ENCODE measurements at regions not wholly inside any gene's neighbourhood (a gene's known extent, or its start where the extent isn't known, plus 50 kb on each side); places are given as distances from the start of the nearest gene placed in this dataset.

DNA sequence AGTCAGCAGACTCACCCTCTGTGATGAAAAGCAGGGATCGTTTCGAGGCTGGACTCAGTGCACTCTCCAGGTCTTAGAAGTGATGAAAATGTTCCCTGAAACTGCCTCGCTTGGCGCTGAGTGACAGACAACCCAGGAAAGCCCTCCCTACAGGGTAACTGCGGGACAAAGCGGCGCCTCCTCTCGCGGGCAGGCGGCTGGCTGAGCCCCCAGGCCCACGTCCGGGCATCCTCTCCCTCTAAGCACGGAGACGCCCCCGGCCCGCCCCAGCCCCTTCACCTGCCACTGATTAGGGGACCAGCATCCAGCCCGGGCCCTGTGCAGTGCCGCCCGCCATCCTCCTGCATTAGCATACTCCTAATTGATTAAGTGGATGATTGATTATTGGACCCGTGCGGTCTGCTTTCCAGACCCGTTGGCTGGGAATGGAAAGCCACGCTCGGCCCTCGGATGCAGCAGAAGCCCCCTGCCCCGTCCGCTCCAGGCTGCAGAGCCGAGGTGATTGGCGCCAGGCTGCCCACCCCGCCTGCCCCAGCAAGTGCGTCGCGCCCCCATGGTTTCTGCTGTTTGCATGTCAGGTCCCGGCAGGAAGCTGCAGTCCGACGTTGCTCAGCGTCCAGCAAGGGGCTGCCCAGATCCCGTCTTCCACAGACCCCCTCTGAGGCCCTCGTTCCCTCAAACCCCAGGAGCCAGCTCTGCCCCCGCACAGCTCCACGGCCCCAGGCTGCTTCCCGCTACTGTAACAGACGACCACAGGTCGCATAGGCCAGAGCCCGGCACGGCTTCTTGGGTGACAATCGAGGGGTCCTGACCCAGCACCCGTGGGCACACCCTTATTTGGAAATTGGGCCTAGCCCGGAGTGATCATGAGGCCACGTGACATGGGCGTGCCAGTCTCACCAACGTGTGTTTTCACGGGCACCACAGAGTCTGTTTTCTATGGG is 131.6 kb downstream of the DLL1 start:
- no peak overlapping the region for H3K27ac ChIP-seq (ENCODE audit: low read depth, low read length)
- no peak overlapping the region for H3K4me3 ChIP-seq (ENCODE audit: low read length)
- no peaks in the 10 kb centered on the region for H3K27me3 ChIP-seq (ENCODE audit: control insufficient read depth, insufficient read depth, low read length)
- H3K4me1 ChIP-seq (ENCODE audit: control insufficient read depth, insufficient read depth, low read length): no peaks in the 10 kb centered on the region
- no peaks in the 10 kb centered on the region for H3K36me3 ChIP-seq (ENCODE audit: control insufficient read depth, insufficient read depth, low read length)
- H3K9ac ChIP-seq (ENCODE audit: low read length): no peak overlapping the region

DNA sequence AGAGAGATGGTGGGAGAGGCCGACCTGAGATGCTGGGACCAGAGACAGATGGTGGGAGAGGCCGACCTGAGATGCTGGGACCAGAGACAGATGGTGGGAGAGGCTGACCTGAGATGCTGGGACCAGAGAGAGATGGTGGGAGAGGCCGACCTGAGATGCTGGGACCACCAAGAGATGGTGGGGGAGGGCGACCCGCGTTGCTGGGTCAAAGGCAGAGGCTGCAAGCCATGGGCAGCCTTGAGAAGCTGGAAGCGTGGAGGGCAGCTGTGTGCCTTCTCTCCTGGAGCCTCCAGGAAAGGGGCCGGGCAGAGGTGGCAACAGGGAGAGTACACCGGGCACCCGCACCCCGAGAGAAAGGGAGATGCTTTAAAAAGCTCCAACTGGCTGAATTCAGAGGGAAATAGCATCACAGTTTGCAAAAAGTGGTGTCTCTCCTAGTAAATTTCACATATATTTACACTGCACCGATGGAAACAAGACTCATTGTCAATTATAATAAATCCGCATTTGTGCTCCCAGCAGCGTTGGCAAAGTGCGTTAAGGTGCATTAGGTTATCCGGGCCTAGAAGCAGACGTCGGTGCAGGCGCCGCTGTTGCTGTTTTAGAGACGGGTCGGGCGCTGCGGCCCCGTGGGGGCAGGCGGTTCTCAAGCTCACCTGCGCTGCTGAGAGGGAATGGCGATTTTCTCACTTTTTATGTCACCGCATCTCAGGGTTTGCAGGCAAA is 132.4 kb downstream of the DLL1 start:
- no peak overlapping the region for H3K9ac ChIP-seq (ENCODE audit: low read length)
- H3K36me3 ChIP-seq (ENCODE audit: control insufficient read depth, insufficient read depth, low read length): no peaks in the 10 kb centered on the region
- no peaks in the 10 kb centered on the region for H3K4me1 ChIP-seq (ENCODE audit: control insufficient read depth, insufficient read depth, low read length)
- no peak overlapping the region for H3K4me3 ChIP-seq (ENCODE audit: low read length)
- no peaks in the 10 kb centered on the region for H3K27me3 ChIP-seq (ENCODE audit: control insufficient read depth, insufficient read depth, low read length)
- H3K27ac ChIP-seq (ENCODE audit: low read depth, low read length): no peak overlapping the region

DNA sequence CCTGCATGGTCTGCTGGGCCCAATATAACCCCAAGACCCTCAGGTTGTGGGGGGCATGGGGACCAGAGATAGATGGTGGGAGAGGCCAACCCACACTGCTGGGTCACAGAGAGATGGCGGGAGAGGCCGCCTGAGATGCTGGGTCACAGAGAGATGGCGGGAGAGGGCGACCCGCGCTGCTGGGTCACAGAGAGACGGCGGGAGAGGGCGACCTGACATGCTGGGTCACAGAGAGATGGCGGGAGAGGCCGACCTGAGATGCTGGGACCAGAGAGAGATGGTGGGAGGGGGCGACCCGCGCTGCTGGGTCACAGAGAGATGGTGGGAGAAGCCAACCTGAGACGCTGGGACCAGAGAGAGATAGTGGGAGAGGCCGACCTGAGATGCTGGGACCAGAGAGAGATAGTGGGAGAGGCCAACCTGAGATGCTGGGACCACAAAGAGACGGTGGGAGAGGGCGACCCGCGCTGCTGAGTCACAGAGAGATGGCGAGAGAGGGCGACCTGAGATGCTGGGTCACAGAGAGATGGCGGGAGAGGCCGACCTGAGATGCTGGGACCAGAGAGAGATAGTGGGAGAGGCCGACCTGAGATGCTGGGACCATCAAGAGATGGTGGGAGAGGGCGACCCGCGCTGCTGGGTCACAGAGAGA is 133.2 kb downstream of the DLL1 start:
- H3K36me3 ChIP-seq (ENCODE audit: control insufficient read depth, insufficient read depth, low read length): no peaks in the 10 kb centered on the region
- no peak overlapping the region for H3K9ac ChIP-seq (ENCODE audit: low read length)
- H3K27ac ChIP-seq (ENCODE audit: low read depth, low read length): no peak overlapping the region
- H3K4me1 ChIP-seq (ENCODE audit: control insufficient read depth, insufficient read depth, low read length): no peaks in the 10 kb centered on the region
- H3K27me3 ChIP-seq (ENCODE audit: control insufficient read depth, insufficient read depth, low read length): no peaks in the 10 kb centered on the region
- H3K4me3 ChIP-seq (ENCODE audit: low read length): no peak overlapping the region

DNA sequence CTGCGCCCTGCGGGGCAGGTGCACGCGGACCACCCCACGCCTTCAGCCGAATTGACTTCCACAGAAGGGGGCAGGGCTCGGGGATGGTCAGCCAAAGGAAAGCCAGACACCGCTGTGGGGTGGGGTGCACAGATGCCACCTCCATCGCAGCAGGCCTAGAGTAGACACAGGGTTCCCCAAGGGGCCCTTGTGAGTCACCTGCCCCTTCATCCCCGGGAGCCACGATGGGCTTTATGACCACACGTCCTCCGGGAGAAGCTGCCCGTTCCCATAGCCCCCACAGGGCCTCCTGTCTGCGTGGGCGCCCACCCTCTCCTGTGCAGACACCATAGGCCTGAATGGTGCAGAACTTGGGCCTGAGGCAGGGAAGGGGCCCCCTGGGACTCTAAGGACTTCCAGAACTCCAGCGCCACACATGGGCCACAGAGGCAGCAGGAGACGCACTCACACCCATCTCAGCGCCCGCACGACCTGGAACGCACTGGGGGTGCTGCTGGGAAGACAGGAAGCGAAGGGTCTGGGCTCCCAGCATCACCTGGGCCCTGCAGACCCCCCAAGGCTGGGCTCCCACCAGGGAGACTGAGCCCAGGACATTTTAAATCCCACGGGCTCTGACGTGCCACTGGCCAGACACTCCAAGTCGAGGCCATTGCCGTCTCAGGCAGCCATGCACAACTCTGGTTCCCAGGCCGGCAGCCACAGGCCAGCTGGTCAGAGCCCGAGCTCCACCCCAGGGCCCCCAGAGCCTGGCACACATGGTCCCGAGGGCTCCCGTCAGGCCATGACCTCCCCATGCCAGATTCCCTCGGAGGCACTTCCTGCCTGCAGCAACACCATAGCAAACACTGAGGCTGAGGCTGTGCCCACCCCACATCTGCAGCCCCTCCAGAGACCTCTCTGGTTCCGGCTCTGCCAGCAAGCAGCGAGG is 134.2 kb downstream of the DLL1 start:
- Histone ChIP-seq H3K27me3 (ENCODE audit: control insufficient read depth, insufficient read depth, low read length) (no peaks in the 10 kb centered on the region), H3K27ac (ENCODE audit: low read depth, low read length) (no peak overlapping the region), H3K36me3 (ENCODE audit: control insufficient read depth, insufficient read depth, low read length) (no peaks in the 10 kb centered on the region), H3K9ac (ENCODE audit: low read length) (no peak overlapping the region), H3K4me1 (ENCODE audit: control insufficient read depth, insufficient read depth, low read length) (no peaks in the 10 kb centered on the region), H3K4me3 (ENCODE audit: low read length) (no peak overlapping the region)

DNA sequence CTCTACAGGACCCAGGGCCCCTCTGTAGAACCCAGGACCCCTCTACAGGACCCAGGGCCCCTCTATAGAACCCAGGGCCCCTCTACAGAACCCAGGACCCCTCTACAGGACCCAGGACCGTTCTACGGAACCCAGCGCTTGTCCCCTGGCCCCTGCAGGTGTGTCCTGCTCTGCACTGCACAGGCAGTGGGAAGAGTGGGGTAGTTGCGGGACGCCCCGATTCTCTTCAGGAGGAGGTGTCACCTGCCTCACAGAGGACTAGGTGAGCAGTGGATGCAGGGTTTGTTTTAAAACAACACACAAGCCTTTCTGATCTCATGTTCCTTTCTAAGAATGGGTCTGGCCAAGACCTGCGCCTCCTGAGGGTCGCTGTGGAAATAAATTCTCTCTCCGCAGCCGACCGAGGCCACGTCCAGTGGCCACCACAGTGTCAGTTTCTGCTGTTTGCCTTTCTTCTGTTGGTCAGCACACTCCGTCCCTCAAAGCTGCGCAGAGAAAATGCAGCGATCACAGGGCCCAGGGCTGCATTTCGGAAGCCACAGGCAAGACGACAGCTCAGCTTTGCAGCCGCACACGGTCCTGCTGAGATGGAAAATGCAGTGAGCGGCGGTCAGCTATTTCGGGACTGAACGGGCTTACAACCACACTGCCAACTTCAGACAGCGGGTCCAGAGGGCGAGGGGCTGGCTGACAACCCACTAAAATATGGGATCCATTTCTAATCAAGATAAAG is 135.2 kb downstream of the DLL1 start:
- Histone ChIP-seq H3K27ac (ENCODE audit: low read depth, low read length) (no peak overlapping the region), H3K9ac (ENCODE audit: low read length) (no peak overlapping the region), H3K36me3 (ENCODE audit: control insufficient read depth, insufficient read depth, low read length) (no peaks in the 10 kb centered on the region), H3K27me3 (ENCODE audit: control insufficient read depth, insufficient read depth, low read length) (no peaks in the 10 kb centered on the region), H3K4me1 (ENCODE audit: control insufficient read depth, insufficient read depth, low read length) (no peaks in the 10 kb centered on the region), H3K4me3 (ENCODE audit: low read length) (no peak overlapping the region)

DNA sequence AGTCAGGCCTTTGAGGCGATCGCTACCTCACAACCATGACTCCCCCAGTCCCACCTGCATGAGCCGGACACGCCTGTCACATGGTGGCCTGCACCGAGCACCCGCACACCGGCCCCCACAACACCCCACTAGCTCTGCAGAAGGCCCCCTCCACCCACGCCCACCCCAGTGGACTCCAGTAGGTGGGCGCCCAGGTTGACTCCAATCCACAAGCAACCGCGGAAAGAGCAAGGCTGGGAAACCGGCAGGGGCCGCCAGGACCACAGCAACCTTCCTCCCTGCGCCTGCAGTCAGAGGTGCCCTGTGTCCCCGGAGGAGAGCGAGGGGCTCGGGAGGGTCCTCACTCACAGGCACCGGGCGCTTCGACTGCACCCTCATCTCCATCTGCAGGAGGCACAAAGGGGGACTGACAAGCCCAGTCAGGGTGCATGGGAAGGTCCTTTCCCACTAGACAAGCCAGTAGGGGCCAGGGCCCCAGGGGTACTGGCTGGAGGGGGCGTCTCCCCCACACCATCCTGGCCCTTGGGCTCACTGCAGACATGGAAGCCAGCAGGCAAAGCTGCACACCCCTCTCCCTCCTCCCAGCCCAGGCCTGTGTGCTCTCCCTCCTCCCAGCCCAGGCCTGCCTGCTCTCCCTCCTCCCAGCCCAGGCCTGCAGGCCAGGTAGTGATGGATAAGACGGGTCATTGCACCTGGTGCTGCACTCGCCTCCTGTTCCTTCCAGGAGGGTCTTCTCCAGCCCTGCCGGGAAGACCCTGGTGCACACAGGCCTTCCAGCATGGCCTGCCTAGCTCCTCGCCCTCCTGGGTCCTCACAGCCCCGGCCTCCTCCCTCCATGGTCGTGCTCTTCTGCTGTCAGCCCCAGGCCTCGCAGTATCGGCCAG is 137.2 kb downstream of the DLL1 start:
- no peak overlapping the region for H3K4me3 ChIP-seq (ENCODE audit: low read length)

DNA sequence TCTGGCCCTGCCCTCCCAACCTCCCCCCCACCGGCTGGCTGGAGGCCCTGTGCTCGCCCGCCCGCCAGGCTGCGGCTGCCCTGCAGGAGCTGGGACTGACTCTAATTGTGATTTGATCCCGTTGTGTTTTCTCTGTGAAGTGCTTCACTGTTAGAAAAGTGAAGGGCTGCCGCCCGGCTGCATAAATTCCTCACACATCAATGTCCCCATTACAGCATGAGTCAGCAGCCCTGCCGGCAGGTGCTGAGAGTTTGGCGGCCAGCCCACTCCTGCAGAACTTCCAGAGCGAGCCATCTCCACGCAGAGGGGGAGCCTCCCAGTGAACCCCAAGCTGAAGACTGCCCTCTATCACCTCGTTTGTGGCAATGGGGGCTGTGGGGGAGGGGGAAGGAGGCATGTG is 137.9 kb downstream of the DLL1 start:
- Histone ChIP-seq H3K36me3 (ENCODE audit: control insufficient read depth, insufficient read depth, low read length) (no peaks in the 10 kb centered on the region), H3K4me1 (ENCODE audit: control insufficient read depth, insufficient read depth, low read length) (no peaks in the 10 kb centered on the region), H3K27ac (ENCODE audit: low read depth, low read length) (no peak overlapping the region), H3K9ac (ENCODE audit: low read length) (no peak overlapping the region), H3K27me3 (ENCODE audit: control insufficient read depth, insufficient read depth, low read length) (no peaks in the 10 kb centered on the region), H3K4me3 (ENCODE audit: low read length) (no peak overlapping the region)

More for the DNA sequence above, 137.2 kb downstream of the DLL1 start:
- no peak overlapping the region for H3K9ac ChIP-seq (ENCODE audit: low read length)
- H3K36me3 ChIP-seq (ENCODE audit: control insufficient read depth, insufficient read depth, low read length): no peaks in the 10 kb centered on the region
- no peak overlapping the region for H3K27ac ChIP-seq (ENCODE audit: low read depth, low read length)
- no peaks in the 10 kb centered on the region for H3K27me3 ChIP-seq (ENCODE audit: control insufficient read depth, insufficient read depth, low read length)
- H3K4me1 ChIP-seq (ENCODE audit: control insufficient read depth, insufficient read depth, low read length): no peaks in the 10 kb centered on the region

DNA sequence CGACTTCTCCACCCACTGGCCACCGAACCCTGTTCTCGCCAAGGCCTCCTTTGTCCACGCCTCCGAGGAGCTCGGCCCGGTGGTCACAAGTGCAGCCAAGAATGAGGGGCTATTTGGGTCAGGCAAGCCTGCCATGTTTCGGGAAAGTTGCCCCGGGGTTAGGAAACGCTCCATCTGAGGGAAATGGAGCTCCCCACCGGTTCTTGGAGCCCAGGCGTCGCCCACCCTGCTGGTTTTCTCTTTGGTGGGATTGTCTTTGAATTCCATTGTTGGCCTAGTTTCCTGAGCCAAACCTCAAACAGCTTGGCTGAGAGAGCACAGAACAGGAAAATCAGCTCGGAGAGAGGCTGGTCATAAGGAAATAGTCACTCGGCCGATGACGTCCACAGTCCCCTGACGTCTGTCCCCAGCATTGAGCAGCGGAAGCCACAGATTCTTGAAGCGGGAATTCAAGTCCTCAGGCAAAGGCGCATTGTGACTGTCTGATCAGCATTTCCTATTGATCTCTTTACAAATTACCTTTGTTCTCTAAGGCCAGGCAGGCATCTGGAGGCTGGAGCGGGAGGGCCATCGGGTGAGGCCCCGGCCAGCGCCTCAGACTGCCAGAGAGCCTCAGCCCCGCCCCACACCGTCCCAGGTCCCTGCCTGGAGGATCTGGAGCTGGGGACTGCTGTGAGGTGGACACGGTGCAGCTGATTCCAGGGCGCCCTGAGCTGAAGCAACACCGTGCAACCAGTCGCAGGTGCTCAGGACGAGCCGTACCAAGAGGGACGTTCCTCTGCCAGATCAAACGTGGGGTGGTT is 138.6 kb downstream of the DLL1 start:
- Histone ChIP-seq H3K4me1 (ENCODE audit: control insufficient read depth, insufficient read depth, low read length) (no peaks in the 10 kb centered on the region), H3K27ac (ENCODE audit: low read depth, low read length) (no peak overlapping the region), H3K4me3 (ENCODE audit: low read length) (no peak overlapping the region), H3K27me3 (ENCODE audit: control insufficient read depth, insufficient read depth, low read length) (no peaks in the 10 kb centered on the region), H3K9ac (ENCODE audit: low read length) (no peak overlapping the region), H3K36me3 (ENCODE audit: control insufficient read depth, insufficient read depth, low read length) (no peaks in the 10 kb centered on the region)

DNA sequence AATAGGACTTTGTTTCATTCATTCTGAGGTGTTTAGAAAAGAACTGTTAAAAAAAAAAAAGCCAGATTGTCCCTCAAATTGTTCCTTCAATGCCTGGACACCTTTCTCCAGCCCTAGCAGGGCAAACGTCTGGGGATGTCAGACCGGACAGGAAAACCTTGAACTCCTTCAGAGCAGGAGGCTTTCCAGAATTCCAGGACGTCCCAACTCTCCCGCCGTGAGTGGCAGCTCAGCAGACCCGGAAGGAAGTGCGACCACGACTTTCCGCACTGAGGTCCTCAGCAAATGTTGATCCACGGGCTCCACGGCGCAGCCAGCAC is 139.1 kb downstream of the DLL1 start:
- Histone ChIP-seq H3K27me3 (ENCODE audit: control insufficient read depth, insufficient read depth, low read length) (no peaks in the 10 kb centered on the region), H3K27ac (ENCODE audit: low read depth, low read length) (no peak overlapping the region), H3K4me3 (ENCODE audit: low read length) (no peak overlapping the region), H3K4me1 (ENCODE audit: control insufficient read depth, insufficient read depth, low read length) (no peaks in the 10 kb centered on the region), H3K9ac (ENCODE audit: low read length) (no peak overlapping the region), H3K36me3 (ENCODE audit: control insufficient read depth, insufficient read depth, low read length) (no peaks in the 10 kb centered on the region)

DNA sequence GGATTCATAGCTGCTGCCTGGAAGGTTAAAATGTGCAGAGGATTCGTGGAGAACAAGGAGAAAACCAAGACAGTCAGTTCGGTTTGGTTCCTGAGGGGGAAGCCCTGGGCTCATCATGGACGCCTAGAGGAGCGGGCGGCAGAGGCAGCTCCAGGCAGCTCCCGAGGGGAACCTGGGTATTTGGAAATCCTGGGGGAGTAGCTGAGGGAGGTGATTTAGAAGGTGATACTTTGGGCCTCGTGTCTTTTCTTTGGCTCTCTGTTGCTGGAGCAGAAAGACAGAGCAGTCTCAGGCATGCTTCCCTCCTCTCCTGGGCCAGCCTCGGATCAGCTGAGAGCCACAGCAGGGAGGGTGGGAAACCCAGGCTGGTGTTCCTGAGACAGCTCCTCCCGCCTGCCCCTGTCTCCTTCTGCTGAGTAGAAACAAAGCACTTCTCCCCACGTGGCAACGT is 139.5 kb downstream of the DLL1 start:
- Histone ChIP-seq H3K9ac (ENCODE audit: low read length) (no peak overlapping the region), H3K4me3 (ENCODE audit: low read length) (no peak overlapping the region), H3K27ac (ENCODE audit: low read depth, low read length) (no peak overlapping the region), H3K4me1 (ENCODE audit: control insufficient read depth, insufficient read depth, low read length) (no peaks in the 10 kb centered on the region), H3K36me3 (ENCODE audit: control insufficient read depth, insufficient read depth, low read length) (no peaks in the 10 kb centered on the region), H3K27me3 (ENCODE audit: control insufficient read depth, insufficient read depth, low read length) (no peaks in the 10 kb centered on the region)

Measured in rectal smooth muscle tissue (tissue), 1 donor.